GM18508 (cell line): ENCODE measurements at regions not wholly inside any gene's neighbourhood (a gene's known extent, or its start where the extent isn't known, plus 50 kb on each side); places are given as distances from the start of the nearest gene placed in this dataset.
A peak's percentile ranks its signal among the peaks of the same experiment; 100 is the strongest.
"Not testable (repeated sequence)": the region's sequence is repeated elsewhere in the genome, so short reads cannot be mapped to it uniquely, and the experiment has no call there.

Experiments
- ATAC-seq: cut with Tn5 transposase; IDR thresholded peaks from one replicate; pipeline ENCODE4 v1.9.1; 2021; ENCODE audit warnings: moderate number of reproducible peaks; ENCODE audit not compliant: insufficient read depth, unreplicated experiment

DNA sequence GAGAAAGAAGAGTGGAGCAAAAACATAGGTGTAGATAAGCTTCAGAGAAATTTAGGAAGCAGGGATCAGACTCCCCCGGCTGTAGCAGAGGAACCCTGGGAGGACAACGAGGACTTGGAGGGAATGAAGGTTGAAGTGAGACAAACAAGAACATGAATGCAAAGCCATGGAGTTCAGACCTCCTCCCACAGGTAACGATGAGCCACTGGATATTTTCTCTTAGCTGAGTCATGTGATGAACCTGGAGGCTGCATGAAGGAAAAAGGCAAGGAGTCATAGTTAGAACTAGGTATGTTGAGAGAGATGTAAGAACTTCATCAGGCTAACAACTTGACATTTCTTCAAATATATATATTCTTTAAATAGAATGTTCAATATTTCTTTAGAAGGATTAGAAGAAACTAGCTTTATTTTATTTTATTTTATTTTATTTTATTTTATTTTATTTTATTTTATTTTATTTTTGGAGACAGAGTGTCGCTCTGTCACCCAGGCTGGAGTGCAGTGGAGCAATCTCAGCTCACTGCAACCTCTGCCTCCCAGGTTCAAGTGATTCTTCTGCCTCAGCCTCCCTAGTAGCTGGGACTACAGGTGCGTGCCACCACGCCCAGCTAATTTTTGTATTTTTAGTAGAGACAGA, 57.7 kb upstream of the RGS1 start:
- not testable (repeated sequence) for ATAC-seq

DNA sequence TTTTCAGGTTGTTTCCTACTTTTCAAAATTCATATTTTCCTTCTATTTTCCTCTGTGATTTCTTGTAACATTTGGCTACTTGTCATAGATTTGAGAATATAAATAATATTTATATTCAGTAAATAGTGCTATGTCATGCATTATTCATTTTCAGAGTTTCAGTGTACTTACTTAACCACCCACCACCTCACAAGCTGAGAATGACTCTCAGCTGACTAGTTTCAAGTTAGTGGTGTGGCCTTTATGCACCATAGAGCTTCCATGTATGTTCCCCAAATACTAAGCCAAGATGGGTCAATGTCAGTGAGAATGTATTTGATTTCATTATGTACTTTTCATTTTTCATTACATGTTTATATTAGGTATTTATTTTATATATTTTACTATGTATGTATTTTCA, 56.9 kb upstream of the RGS1 start:
- ATAC-seq, result peak; percentile 32

DNA sequence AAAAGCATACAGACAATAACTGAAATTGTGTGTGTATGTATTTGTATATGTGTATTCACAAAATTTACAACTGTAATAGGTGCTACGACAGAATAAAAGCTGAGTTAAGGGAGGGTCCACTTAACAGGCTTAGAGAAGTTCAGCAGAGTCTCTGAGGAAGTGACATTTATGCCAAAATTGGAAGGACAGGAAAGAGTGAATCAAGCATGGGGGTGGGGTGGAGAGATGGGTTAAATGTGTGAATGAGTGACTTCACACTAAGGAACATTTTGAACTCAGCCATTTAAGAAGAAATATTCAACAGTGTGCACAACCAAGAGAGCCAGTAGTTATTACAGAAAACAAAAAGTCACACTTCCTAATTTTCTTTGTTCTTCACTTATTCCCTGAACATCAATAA, 53.8 kb upstream of the RGS1 start:
- no peak for ATAC-seq

DNA sequence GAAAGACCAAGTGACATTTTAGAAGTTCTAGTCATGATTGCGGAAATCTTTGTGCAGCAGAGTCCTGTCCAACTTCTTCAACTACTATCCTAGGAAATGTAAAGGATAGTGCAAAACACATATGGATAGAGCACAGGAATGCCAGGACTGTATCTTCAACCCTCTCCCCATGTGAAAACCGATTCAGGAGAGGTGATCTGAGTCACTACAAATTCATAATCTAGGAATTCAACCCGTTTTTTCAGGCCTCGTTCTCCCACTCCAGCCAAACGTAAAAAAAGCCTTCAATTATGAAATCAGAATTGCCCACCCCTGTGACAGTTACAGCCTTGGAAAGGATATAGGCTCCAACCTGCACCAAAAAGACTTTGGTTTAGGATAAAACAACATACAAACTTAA, 52.9 kb upstream of the RGS1 start:
- ATAC-seq, result no peak

DNA sequence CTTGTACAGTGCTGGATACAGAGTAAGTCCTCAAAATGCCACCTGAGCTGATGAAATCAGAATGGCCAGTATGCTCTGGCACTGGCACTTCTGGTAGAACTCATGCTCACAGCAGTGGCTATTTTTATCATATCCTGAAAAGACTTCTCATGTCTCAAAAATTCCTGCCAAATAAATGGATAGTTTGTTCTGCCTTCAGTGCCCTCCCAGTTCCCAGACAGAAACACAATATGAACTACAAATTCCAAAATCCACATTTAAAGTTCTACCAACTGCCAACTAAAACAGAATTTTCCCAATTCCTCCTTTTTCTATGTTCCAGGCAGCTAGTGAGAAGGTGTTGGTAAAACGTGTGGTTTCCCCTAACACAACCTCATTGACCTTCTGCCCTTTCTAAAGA, 51.4 kb upstream of the RGS1 start:
- no peak for ATAC-seq
